ENCODE measurements at regions not wholly inside any gene's neighbourhood (a gene's known extent, or its start where the extent isn't known, plus 50 kb on each side); places are given as distances from the start of the nearest gene placed in this dataset.

DNA sequence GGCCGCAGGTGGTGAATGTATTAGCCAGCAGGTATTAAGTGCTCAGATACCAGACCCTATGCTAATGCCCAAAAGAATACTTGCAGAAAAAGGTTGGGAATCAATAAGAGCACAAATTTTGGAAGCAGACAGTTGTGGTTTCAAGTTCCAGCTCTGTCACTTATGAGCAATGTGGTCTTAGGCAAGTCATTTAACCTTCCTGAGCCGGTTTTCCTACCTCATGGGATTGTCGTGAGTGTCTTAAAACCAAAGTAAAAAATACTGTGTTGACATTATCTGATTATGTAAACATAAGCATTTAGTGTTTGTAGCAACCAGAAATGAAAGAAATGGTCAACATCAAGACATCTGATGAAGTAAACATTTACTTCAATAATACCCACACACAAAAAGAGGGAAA lies 93.0 kb upstream of the CHST9 start:
- H3K27me3 ChIP-seq (ENCODE audit: control insufficient read depth in 2 of 2, insufficient read depth in 2 of 2, low read length in 2 of 2) = no peaks in the 10 kb centered on the region
- H2AFZ ChIP-seq (ENCODE audit: low read depth, low read length) = no peak overlapping the region
- no peaks in the 10 kb centered on the region for H3K36me3 ChIP-seq (ENCODE audit: control insufficient read depth in 2 of 2, extremely low read depth in 1 of 2, insufficient read depth in 2 of 2, low read length in 2 of 2)
- H4K20me1 ChIP-seq (replicated peaks; ENCODE audit: control insufficient read depth, extremely low read depth, insufficient read depth, low read length) = no peaks in the 10 kb centered on the region
- no peaks in the 10 kb centered on the region for H3K9me3 ChIP-seq (replicated peaks; ENCODE audit: control insufficient read depth, insufficient read depth, low read length)
- no peak overlapping the region for H3K27ac ChIP-seq (ENCODE audit: insufficient read depth, low read depth, low read length)
- TF ChIP-seq POLR2A (IDR thresholded peaks at IDR 0.05; ENCODE audit: low read depth, low read length) = no peak
- TF ChIP-seq FOS (IDR thresholded peaks at IDR 0.05; ENCODE audit: borderline replicate concordance, insufficient read depth, low read length) = no peak
- TF ChIP-seq MYC (IDR thresholded peaks at IDR 0.05; ENCODE audit: low read depth, low read length) = no peak
- no peak for TF ChIP-seq GATA2 (IDR thresholded peaks at IDR 0.05; ENCODE audit: insufficient read depth, insufficient read length, low read depth, low read length)
- TF ChIP-seq POLR2AphosphoS5 (IDR thresholded peaks at IDR 0.05; ENCODE audit: insufficient read depth, low read depth, low read length) = no peak
- TF ChIP-seq CTCF (IDR thresholded peaks at IDR 0.05; ENCODE audit: extremely low read depth in 1 of 2, insufficient read depth in 1 of 2, low read depth in 1 of 2, low read length in 2 of 2) = no peak
- no peaks in the 10 kb centered on the region for H3K4me1 ChIP-seq (ENCODE audit: control insufficient read depth, extremely low read depth, insufficient read depth, low read length)
- H3K79me2 ChIP-seq (ENCODE audit: control insufficient read depth, insufficient read depth, low read length) = no peaks in the 10 kb centered on the region
- no peaks in the 10 kb centered on the region for H3K9me1 ChIP-seq (replicated peaks; ENCODE audit: control insufficient read depth, extremely low read depth, insufficient read depth, low read length)
- intact Hi-C loops (cut with micrococcal nuclease) = no loop called here
- no peak overlapping the region for H3K4me3 ChIP-seq (replicated peaks in 1 of 3; ENCODE audit: insufficient read depth in 1 of 3, low read depth in 1 of 3, low read length in 3 of 3)
- FAIRE-seq = no peak
- CTCF ChIA-PET = no interaction called here
- H3K4me2 ChIP-seq (ENCODE audit: insufficient read depth, low read length) = no peak overlapping the region
- dilution Hi-C loops (cut with MboI; ENCODE audit: extremely low pct_ligation_motif_present, low sequenced_read_pairs) = no loop called here
- no TSS peak for BruUV-seq (replicated peaks)
- H3K9ac ChIP-seq (replicated peaks; ENCODE audit: extremely low read depth, insufficient read depth, low read length) = no peak overlapping the region
- no peak for DNase-seq (ENCODE audit: low read depth, low spot score)
- POLR2A ChIA-PET = no interaction called here

DNA sequence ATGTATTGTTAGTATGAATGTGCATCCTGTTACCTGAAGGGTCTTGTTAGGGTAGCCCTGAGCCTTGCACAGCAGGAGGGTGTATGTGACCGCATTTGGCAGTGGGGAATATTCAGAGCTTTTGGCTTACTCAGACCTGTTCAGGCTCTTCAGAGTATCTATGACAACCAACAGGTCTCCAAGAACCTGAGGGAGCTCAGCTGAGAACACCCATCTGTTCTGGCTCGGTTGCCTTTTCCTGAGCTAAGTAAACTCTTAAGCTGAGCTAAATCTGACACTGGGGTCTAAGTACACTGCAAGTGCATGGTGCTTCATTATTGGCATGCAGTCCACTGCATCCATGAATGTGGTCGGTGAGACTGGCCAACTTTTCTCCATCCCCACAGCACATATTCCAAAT lies 92.4 kb upstream of the CHST9 start:
- no peaks in the 10 kb centered on the region for H3K79me2 ChIP-seq (ENCODE audit: control insufficient read depth, insufficient read depth, low read length)
- H3K9me3 ChIP-seq (replicated peaks; ENCODE audit: control insufficient read depth, insufficient read depth, low read length) = no peaks in the 10 kb centered on the region
- no peaks in the 10 kb centered on the region for H3K4me1 ChIP-seq (ENCODE audit: control insufficient read depth, extremely low read depth, insufficient read depth, low read length)
- H4K20me1 ChIP-seq (replicated peaks; ENCODE audit: control insufficient read depth, extremely low read depth, insufficient read depth, low read length) = no peaks in the 10 kb centered on the region
- no peak for TF ChIP-seq FOS (IDR thresholded peaks at IDR 0.05; ENCODE audit: borderline replicate concordance, insufficient read depth, low read length)
- no peak for TF ChIP-seq MYC (IDR thresholded peaks at IDR 0.05; ENCODE audit: low read depth, low read length)
- TF ChIP-seq GATA2 (IDR thresholded peaks at IDR 0.05; ENCODE audit: insufficient read depth, insufficient read length, low read depth, low read length) = no peak
- no peak for TF ChIP-seq CTCF (IDR thresholded peaks at IDR 0.05; ENCODE audit: extremely low read depth in 1 of 2, insufficient read depth in 1 of 2, low read depth in 1 of 2, low read length in 2 of 2)
- TF ChIP-seq POLR2A (IDR thresholded peaks at IDR 0.05; ENCODE audit: low read depth, low read length) = no peak
- TF ChIP-seq, protein P1, sequence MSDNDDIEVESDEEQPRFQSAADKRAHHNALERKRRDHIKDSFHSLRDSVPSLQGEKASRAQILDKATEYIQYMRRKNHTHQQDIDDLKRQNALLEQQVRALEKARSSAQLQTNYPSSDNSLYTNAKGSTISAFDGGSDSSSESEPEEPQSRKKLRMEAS (IDR thresholded peaks at IDR 0.05; ENCODE audit: insufficient read depth, insufficient read length) = no peak
- TF ChIP-seq POLR2AphosphoS5 (IDR thresholded peaks at IDR 0.05; ENCODE audit: insufficient read depth, low read depth, low read length) = no peak
- no peak for TF ChIP-seq EZH2 (IDR thresholded peaks at IDR 0.05; ENCODE audit: borderline replicate concordance, low read depth, low read length, severe bottlenecking)
- TF ChIP-seq JUN (IDR thresholded peaks at IDR 0.05; ENCODE audit: borderline replicate concordance, insufficient read depth, insufficient read length, low read depth) = no peak
- BruUV-seq (replicated peaks) = no TSS peak
- ChIA-PET POLR2A (no interaction called here), CTCF (no interaction called here)
- DNase-seq (ENCODE audit: low read depth, low spot score) = no peak
- H3K27ac ChIP-seq (ENCODE audit: insufficient read depth, low read depth, low read length) = no peak overlapping the region
- no peak overlapping the region for H2AFZ ChIP-seq (ENCODE audit: low read depth, low read length)
- H3K27me3 ChIP-seq (ENCODE audit: control insufficient read depth in 2 of 2, insufficient read depth in 2 of 2, low read length in 2 of 2) = no peaks in the 10 kb centered on the region
- H3K9ac ChIP-seq (replicated peaks; ENCODE audit: extremely low read depth, insufficient read depth, low read length) = no peak overlapping the region
- dilution Hi-C loops (cut with MboI; ENCODE audit: extremely low pct_ligation_motif_present, low sequenced_read_pairs) (no loop called here), intact Hi-C loops (cut with micrococcal nuclease) (no loop called here)
- H3K4me3 ChIP-seq (replicated peaks in 1 of 3; ENCODE audit: insufficient read depth in 1 of 3, low read depth in 1 of 3, low read length in 3 of 3) = no peak overlapping the region
- no peaks in the 10 kb centered on the region for H3K36me3 ChIP-seq (ENCODE audit: control insufficient read depth in 2 of 2, extremely low read depth in 1 of 2, insufficient read depth in 2 of 2, low read length in 2 of 2)
- H3K4me2 ChIP-seq (ENCODE audit: insufficient read depth, low read length) = no peak overlapping the region
- H3K9me1 ChIP-seq (replicated peaks; ENCODE audit: control insufficient read depth, extremely low read depth, insufficient read depth, low read length) = no peaks in the 10 kb centered on the region
- no peak for FAIRE-seq
